ELF-1 (cell line): ENCODE measurements at regions not wholly inside any gene's neighbourhood (a gene's known extent, or its start where the extent isn't known, plus 50 kb on each side); places are given as distances from the start of the nearest gene placed in this dataset.
A peak's percentile ranks its signal among the peaks of the same experiment; 100 is the strongest.

Experiments
- DNase-seq: peaks from one replicate; pipeline ENCODE4 v3.0.0-alpha.2; 2016; ENCODE audit warnings: low read depth, low spot score

GRCh38 chr13:40384976-40385857, 281.2 kb downstream of the FOXO1 start:
- no peak for DNase-seq

- no peak for DNase-seq
These were observed 280.6 kb downstream of the FOXO1 start for GRCh38 chr13:40385858-40386180.

- no peak for DNase-seq
These were observed 279.9 kb downstream of the FOXO1 start for GRCh38 chr13:40386586-40386985.

GRCh38 chr13:40387775-40388174, 278.7 kb downstream of the FOXO1 start:
- no peak for DNase-seq

GRCh38 chr13:40388617-40389016, 277.8 kb downstream of the FOXO1 start:
- DNase-seq, result no peak

GRCh38 chr13:40389081-40389641, 277.3 kb downstream of the FOXO1 start:
- DNase-seq, result no peak

GRCh38 chr13:40390401-40390916, 276.0 kb downstream of the FOXO1 start:
- DNase-seq, result no peak

- no peak for DNase-seq
These were observed 274.7 kb downstream of the FOXO1 start for GRCh38 chr13:40391788-40392187.

GRCh38 chr13:40394304-40394985, 272.0 kb downstream of the FOXO1 start:
- no peak for DNase-seq

GRCh38 chr13:40398065-40398464, 268.4 kb downstream of the FOXO1 start:
- no peak for DNase-seq

GRCh38 chr13:40399756-40400155, 266.7 kb downstream of the FOXO1 start:
- no peak for DNase-seq

GRCh38 chr13:40401911-40402776, 264.3 kb downstream of the FOXO1 start:
- peak; percentile 72 for DNase-seq

- DNase-seq, result peak; percentile 49
These were observed 263.5 kb downstream of the FOXO1 start for GRCh38 chr13:40402931-40403431.

GRCh38 chr13:40403509-40404241, 262.8 kb downstream of the FOXO1 start:
- DNase-seq, result no peak

- DNase-seq, result no peak
These were observed 262.0 kb downstream of the FOXO1 start for GRCh38 chr13:40404407-40404806.

- DNase-seq, result no peak
These were observed 261.3 kb downstream of the FOXO1 start for GRCh38 chr13:40404967-40405716.

GRCh38 chr13:40406405-40407120, 259.9 kb downstream of the FOXO1 start:
- no peak for DNase-seq

GRCh38 chr13:40407567-40407966, 258.9 kb downstream of the FOXO1 start:
- no peak for DNase-seq

- DNase-seq, result no peak
These were observed 257.8 kb downstream of the FOXO1 start for GRCh38 chr13:40408602-40409001.
